Heart left ventricle (tissue), 13 donors: ENCODE measurements at regions not wholly inside any gene's neighbourhood (a gene's known extent, or its start where the extent isn't known, plus 50 kb on each side); places are given as distances from the start of the nearest gene placed in this dataset.
"Not testable (repeated sequence)": the region's sequence is repeated elsewhere in the genome, so short reads cannot be mapped to it uniquely, and the experiment has no call there.

ENCODE experiments used
- POLR2A ChIP-seq, 2 donors: fragments of 450-650 bp; IDR thresholded peaks; one replicate each; pipeline ENCODE4 v1.6.1; 2017; ENCODE audit warnings: antibody characterized with exemption in 2 of 2, mild to moderate bottlenecking in 2 of 2, moderate library complexity in 2 of 2
- TF ChIP-seq, protein P1 (sequence below), 12 donors: fragments of 200-600 bp; sonication (generic) in 4 of 12; IDR thresholded peaks; one replicate each; pipeline versions ENCODE4 v1.5.0 to v1.8.0; 2018 to 2022; ENCODE audit warnings: antibody characterized with exemption in 12 of 12, mild to moderate bottlenecking in 5 of 12
- donor health status: ischemic (EF 13 %, LVEDD 7.1; RV severe dilation, severe dysfunction).
- donor health status: DM: no; HTN: yes; CAD: no.
- donor health status: DM: no; HTN: no; CAD: no.
- donor health status: ischemic (EF 25% LVEDD 6.9; RV normal size, moderate dysfunction).
- donor health status: ischemic (EF 25% LVEDD 5.7; RV mildly dilated, moderate dysfunction).
- donor health status: ischemic (EF 35%, LVEDD 5.7; RV mildly dilated, moderate dysfunction).
- donor health status: nonischemic (EF 11% LVEDD 7.7; RV severe dilation, severe dysfunction).
- donor health status: DM: yes; HTN: yes; CAD: no.
- donor health status: PGD.
- donor health status: ischemic (EF 29% LVEDD 5.4; RV normal size, mild dysfunction).
- donor health status: nonischemic (EF 23%, LVEDD 6.1; RV moderate dilation, normal function).

DNA sequence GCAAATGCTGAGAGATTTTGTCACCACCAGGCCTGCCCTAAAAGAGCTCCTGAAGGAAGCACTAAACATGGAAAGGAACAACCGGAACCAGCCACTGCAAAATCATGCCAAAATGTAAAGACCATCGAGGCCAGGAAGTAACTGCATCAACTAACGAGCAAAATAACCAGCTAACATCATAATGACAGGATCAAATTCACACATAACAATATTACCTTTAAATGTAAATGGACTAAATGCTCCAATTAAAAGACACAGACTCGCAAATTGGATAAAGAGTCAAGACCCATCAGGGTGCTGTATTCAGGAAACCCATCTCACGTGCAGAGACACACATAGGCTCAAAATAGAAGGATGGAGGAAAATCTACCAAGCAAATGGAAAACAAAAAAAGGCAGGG is 387.2 kb upstream of the FAR2 start:
- TF ChIP-seq, protein P1, sequence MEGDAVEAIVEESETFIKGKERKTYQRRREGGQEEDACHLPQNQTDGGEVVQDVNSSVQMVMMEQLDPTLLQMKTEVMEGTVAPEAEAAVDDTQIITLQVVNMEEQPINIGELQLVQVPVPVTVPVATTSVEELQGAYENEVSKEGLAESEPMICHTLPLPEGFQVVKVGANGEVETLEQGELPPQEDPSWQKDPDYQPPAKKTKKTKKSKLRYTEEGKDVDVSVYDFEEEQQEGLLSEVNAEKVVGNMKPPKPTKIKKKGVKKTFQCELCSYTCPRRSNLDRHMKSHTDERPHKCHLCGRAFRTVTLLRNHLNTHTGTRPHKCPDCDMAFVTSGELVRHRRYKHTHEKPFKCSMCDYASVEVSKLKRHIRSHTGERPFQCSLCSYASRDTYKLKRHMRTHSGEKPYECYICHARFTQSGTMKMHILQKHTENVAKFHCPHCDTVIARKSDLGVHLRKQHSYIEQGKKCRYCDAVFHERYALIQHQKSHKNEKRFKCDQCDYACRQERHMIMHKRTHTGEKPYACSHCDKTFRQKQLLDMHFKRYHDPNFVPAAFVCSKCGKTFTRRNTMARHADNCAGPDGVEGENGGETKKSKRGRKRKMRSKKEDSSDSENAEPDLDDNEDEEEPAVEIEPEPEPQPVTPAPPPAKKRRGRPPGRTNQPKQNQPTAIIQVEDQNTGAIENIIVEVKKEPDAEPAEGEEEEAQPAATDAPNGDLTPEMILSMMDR (IDR thresholded peaks at IDR 0.05): not testable (repeated sequence)
- not testable (repeated sequence) for TF ChIP-seq POLR2A (IDR thresholded peaks at IDR 0.05)
